ENCODE measurements at regions not wholly inside any gene's neighbourhood (a gene's known extent, or its start where the extent isn't known, plus 50 kb on each side); places are given as distances from the start of the nearest gene placed in this dataset.

GRCh38 chr6:9087470-9087869, 652.1 kb upstream of the SLC35B3 start:
- ChIA-PET POLR2A (ENCODE audit: unreplicated experiment) (no interaction called here), CTCF (no interaction called here)

More at GRCh38 chr6:9087470-9087869, 652.1 kb upstream of the SLC35B3 start:
- Histone ChIP-seq H3K23ac (ENCODE audit: low read depth, low read length) (no peak overlapping the region), H2AK5ac (ENCODE audit: low read depth, low read length) (no peak overlapping the region), H2BK5ac (ENCODE audit: low read depth, low read length, poor library complexity, severe bottlenecking) (no peak overlapping the region), H3K56ac (ENCODE audit: extremely low read depth, insufficient read depth, low read length) (no peak overlapping the region), H2AFZ (replicated peaks; ENCODE audit: low read length, poor library complexity) (no peak overlapping the region), H3K9me3 (ENCODE audit: control insufficient read depth, insufficient read depth, low read length) (no peaks in the 10 kb centered on the region), H3K4me2 (ENCODE audit: low read depth, low read length) (no peak overlapping the region), H3K18ac (ENCODE audit: low read depth, low read length) (no peak overlapping the region), H3K27me3 (ENCODE audit: control insufficient read depth, insufficient read depth, low read length) (no peaks in the 10 kb centered on the region), H4K5ac (ENCODE audit: low read depth, low read length) (no peak overlapping the region), H2BK120ac (ENCODE audit: low read depth, low read length) (no peak overlapping the region), H3K27ac (ENCODE audit: insufficient read depth, low read length) (no peak overlapping the region), H3K14ac (replicated peaks; ENCODE audit: low read depth, low read length) (no peak overlapping the region), H3K9me1 (ENCODE audit: insufficient read depth, low read length) (no peaks in the 10 kb centered on the region), H4K8ac (ENCODE audit: low read depth in 2 of 2, low read length in 2 of 2) (no peak overlapping the region), H3K4ac (ENCODE audit: low read depth, low read length) (no peak overlapping the region), H3K9ac (ENCODE audit: low read depth, low read length) (no peak overlapping the region), H4K20me1 (ENCODE audit: insufficient read depth, low read length) (no peaks in the 10 kb centered on the region), H4K91ac (ENCODE audit: insufficient read depth, low read depth, low read length) (no peak overlapping the region), H2BK15ac (ENCODE audit: low read depth, low read length) (no peak overlapping the region), H3K4me1 (ENCODE audit: control insufficient read depth, insufficient read depth, low read length) (no peaks in the 10 kb centered on the region), H3K4me3 (ENCODE audit: insufficient read depth, low read depth, low read length) (no peak overlapping the region), H2BK20ac (ENCODE audit: low read depth, low read length) (no peak overlapping the region), H2AK9ac (replicated peaks; ENCODE audit: low read depth, low read length, poor library complexity) (no peak overlapping the region), H3K36me3 (ENCODE audit: control insufficient read depth, insufficient read depth, low read length) (no peaks in the 10 kb centered on the region), H3K79me1 (ENCODE audit: low read depth in 1 of 2, low read length in 2 of 2) (no peaks in the 10 kb centered on the region)
- in situ Hi-C loops (cut with MboI; ENCODE audit: low sequenced_read_pairs) = no loop called here
- intact Hi-C loops (cut with micrococcal nuclease) = no loop called here
- DNase-seq (no peak), ATAC-seq (ENCODE audit: low read depth) (no peak)
- dilution Hi-C loops (cut with HindIII; ENCODE audit: low sequenced_read_pairs, unreplicated experiment) = no loop called here
- TF ChIP-seq RCOR1 (IDR thresholded peaks at IDR 0.05; ENCODE audit: insufficient replicate concordance, low read length) (no peak), BHLHE40 (IDR thresholded peaks at IDR 0.05; ENCODE audit: low read depth, low read length) (no peak), CTCF (conservative IDR thresholded peaks at IDR 0.05; ENCODE audit: low read depth, low read length) (no peak), RFX5 (IDR thresholded peaks at IDR 0.05; ENCODE audit: low read depth, low read length) (no peak), MAZ (IDR thresholded peaks at IDR 0.05; ENCODE audit: borderline replicate concordance, low read depth, low read length) (no peak), MAFK (IDR thresholded peaks at IDR 0.05; ENCODE audit: low read depth, low read length) (no peak), MXI1 (IDR thresholded peaks at IDR 0.05; ENCODE audit: borderline replicate concordance, low read depth, low read length) (no peak), CHD1 (IDR thresholded peaks at IDR 0.05; ENCODE audit: low read depth, low read length) (no peak), NFE2L2 (IDR thresholded peaks at IDR 0.05; ENCODE audit: low read depth, low read length) (no peak), FOS (IDR thresholded peaks at IDR 0.05; ENCODE audit: low read depth, low read length) (no peak), SMC3 (IDR thresholded peaks at IDR 0.05; ENCODE audit: low read depth, low read length) (no peak), USF2 (IDR thresholded peaks at IDR 0.05; ENCODE audit: low read depth, low read length) (no peak)
- 88% methylated on average over 3 of the region's 5 CpGs; no CpG with 5 or more reads in 1 of the 2 experiments for WGBS, 2 experiments (ENCODE audit: extremely low coverage in 2 of 2, insufficient read length in 1 of 2)
- BruUV-seq (replicated peaks) = no TSS peak
